Testis (tissue), 2 donors: ENCODE measurements at regions not wholly inside any gene's neighbourhood (a gene's known extent, or its start where the extent isn't known, plus 50 kb on each side); places are given as distances from the start of the nearest gene placed in this dataset.

Experiments used
- CTCF ChIP-seq, 3 experiments: fragments of 450-650 bp in 2 of 3; fragments of 200-600 bp in 1 of 3; sonication (generic) in 1 of 3; IDR thresholded peaks; one replicate each; pipeline ENCODE4 v1.5.1; 2016 to 2019; ENCODE audit warnings: antibody characterized with exemption in 3 of 3, mild to moderate bottlenecking in 2 of 3, moderate library complexity in 1 of 3
- POLR2A ChIP-seq: fragments of 450-650 bp; IDR thresholded peaks from one replicate; pipeline ENCODE4 v1.6.1; 2017; ENCODE audit warnings: antibody characterized with exemption, mild to moderate bottlenecking, moderate library complexity

GRCh38 chr5:117837786-117838185, 1150.6 kb downstream of the DTWD2 start:
- no peak for TF ChIP-seq CTCF (IDR thresholded peaks at IDR 0.05)
- no peak for TF ChIP-seq POLR2A
